ENCODE measurements at regions not wholly inside any gene's neighbourhood (a gene's known extent, or its start where the extent isn't known, plus 50 kb on each side); places are given as distances from the start of the nearest gene placed in this dataset.

- H3K27me3 Mint-ChIP-seq (ENCODE audit: unreplicated experiment), result no peaks in the 10 kb centered on the region
- H3K27ac Mint-ChIP-seq (ENCODE audit: unreplicated experiment), result peak overlapping the region; percentile 84
- CTCF ChIA-PET, result interaction anchor here (0.9 to 1.3 kb wide), 3 partner anchors 9 to 1156 kb away, joined by 3 read pairs; no protein-coding TSS in a partner anchor
- peak; percentile 9 for DNase-seq
- intact Hi-C loops (cut with micrococcal nuclease; ENCODE audit: unreplicated experiment), result loop anchor here (5.0 to 10.0 kb wide), 2 partner anchors 72 to 301 kb away; no protein-coding TSS in a partner anchor
- peak overlapping the region; percentile 18 for H3K4me3 Mint-ChIP-seq (ENCODE audit: low read depth, unreplicated experiment)
- TF ChIP-seq CTCF (IDR thresholded peaks at IDR 0.05; ENCODE audit: unreplicated experiment), result no peak
- H3K9me3 Mint-ChIP-seq (ENCODE audit: low read depth, unreplicated experiment), result no peaks in the 10 kb centered on the region
- peaks cover 9% of the 10 kb centered on the region for H3K36me3 Mint-ChIP-seq (ENCODE audit: insufficient read depth, unreplicated experiment)
- no TSS peak for BruUV-seq (replicated peaks)
- H3K4me1 Mint-ChIP-seq (ENCODE audit: low read depth, unreplicated experiment), result peaks cover 54% of the 10 kb centered on the region
Observed at GRCh38 chr10:4353964-4354363, 472.0 kb upstream of the AKR1E2 start.

GRCh38 chr10:4353059-4353655 is 472.9 kb upstream of the AKR1E2 start:
- intact Hi-C loops (cut with micrococcal nuclease; ENCODE audit: unreplicated experiment), result loop anchor here (5.0 to 10.0 kb wide), 2 partner anchors 71 to 302 kb away; no protein-coding TSS in a partner anchor
- DNase-seq, result no peak
- Mint-ChIP-seq H3K36me3 (ENCODE audit: insufficient read depth, unreplicated experiment) (peaks cover 9% of the 10 kb centered on the region), H3K4me1 (ENCODE audit: low read depth, unreplicated experiment) (peaks cover 54% of the 10 kb centered on the region), H3K27me3 (ENCODE audit: unreplicated experiment) (no peaks in the 10 kb centered on the region), H3K4me3 (ENCODE audit: low read depth, unreplicated experiment) (peak overlapping the region; percentile 28), H3K9me3 (ENCODE audit: low read depth, unreplicated experiment) (no peaks in the 10 kb centered on the region), H3K27ac (ENCODE audit: unreplicated experiment) (peak overlapping the region; percentile 84)
- CTCF ChIA-PET, result interaction anchor here (1.1 kb wide), 1 partner anchor 8 kb away, joined by 3 read pairs; no protein-coding TSS in a partner anchor
- BruUV-seq (replicated peaks), result no TSS peak
- no peak for TF ChIP-seq CTCF (IDR thresholded peaks at IDR 0.05; ENCODE audit: unreplicated experiment)

- peak overlapping the region; percentile 28 for H3K4me3 Mint-ChIP-seq (ENCODE audit: low read depth, unreplicated experiment)
- peak; percentile 13 for DNase-seq
- H3K36me3 Mint-ChIP-seq (ENCODE audit: insufficient read depth, unreplicated experiment), result peaks cover 9% of the 10 kb centered on the region
- CTCF ChIA-PET, result interaction anchor here (0.6 kb wide), 1 partner anchor 312 kb away, joined by 3 read pairs; no protein-coding TSS in a partner anchor
- H3K27me3 Mint-ChIP-seq (ENCODE audit: unreplicated experiment), result no peaks in the 10 kb centered on the region
- peaks cover 54% of the 10 kb centered on the region for H3K4me1 Mint-ChIP-seq (ENCODE audit: low read depth, unreplicated experiment)
- intact Hi-C loops (cut with micrococcal nuclease; ENCODE audit: unreplicated experiment), result loop anchor here (5.0 to 10.0 kb wide), 2 partner anchors 70 to 302 kb away; no protein-coding TSS in a partner anchor
- H3K27ac Mint-ChIP-seq (ENCODE audit: unreplicated experiment), result peak overlapping the region; percentile 84
- BruUV-seq (replicated peaks), result no TSS peak
- H3K9me3 Mint-ChIP-seq (ENCODE audit: low read depth, unreplicated experiment), result no peaks in the 10 kb centered on the region
- no peak for TF ChIP-seq CTCF (IDR thresholded peaks at IDR 0.05; ENCODE audit: unreplicated experiment)
Observed at GRCh38 chr10:4352414-4352961, 473.5 kb upstream of the AKR1E2 start.

GRCh38 chr10:4351723-4352413 is 474.1 kb upstream of the AKR1E2 start:
- intact Hi-C loops (cut with micrococcal nuclease; ENCODE audit: unreplicated experiment), result loop anchor here (5.0 to 10.0 kb wide), 2 partner anchors 70 to 303 kb away; no protein-coding TSS in a partner anchor
- H3K36me3 Mint-ChIP-seq (ENCODE audit: insufficient read depth, unreplicated experiment), result peaks cover 9% of the 10 kb centered on the region
- H3K27me3 Mint-ChIP-seq (ENCODE audit: unreplicated experiment), result no peaks in the 10 kb centered on the region
- H3K9me3 Mint-ChIP-seq (ENCODE audit: low read depth, unreplicated experiment), result no peaks in the 10 kb centered on the region
- no peak for TF ChIP-seq CTCF (IDR thresholded peaks at IDR 0.05; ENCODE audit: unreplicated experiment)
- DNase-seq, result no peak
- no peak overlapping the region for H3K4me3 Mint-ChIP-seq (ENCODE audit: low read depth, unreplicated experiment)
- H3K4me1 Mint-ChIP-seq (ENCODE audit: low read depth, unreplicated experiment), result peaks cover 54% of the 10 kb centered on the region
- BruUV-seq (replicated peaks), result no TSS peak
- CTCF ChIA-PET, result no interaction called here
- peak overlapping the region; percentile 84 for H3K27ac Mint-ChIP-seq (ENCODE audit: unreplicated experiment)

All from Calu3 (cell line).